WTC11 (cell line): ENCODE measurements at regions not wholly inside any gene's neighbourhood (a gene's known extent, or its start where the extent isn't known, plus 50 kb on each side); places are given as distances from the start of the nearest gene placed in this dataset.

Source experiments
- ATF1 ChIP-seq: sonication (generic); formaldehyde crosslinking; IDR thresholded peaks from 2 replicates; pipeline ENCODE4 v1.8.1; 2023; ENCODE audit warnings: mild to moderate bottlenecking, moderate library complexity, missing genetic modification reagents
- CBFB ChIP-seq: sonication (generic); formaldehyde crosslinking; IDR thresholded peaks from 2 replicates; pipeline ENCODE4 v1.8.1; 2022; ENCODE audit warnings: mild to moderate bottlenecking, low read depth, missing genetic modification reagents
- CREB1 ChIP-seq: sonication (generic); formaldehyde crosslinking; IDR thresholded peaks from 2 replicates; pipeline ENCODE4 v1.8.0; 2023; ENCODE audit warnings: mild to moderate bottlenecking, missing genetic modification reagents
- FOXJ3 ChIP-seq: sonication (generic); formaldehyde crosslinking; IDR thresholded peaks from 2 replicates; pipeline ENCODE4 v1.9.0; 2021; ENCODE audit warnings: missing genetic modification reagents, mild to moderate bottlenecking, borderline replicate concordance
- NR1H2 ChIP-seq: sonication (generic); formaldehyde crosslinking; IDR thresholded peaks from 2 replicates; pipeline ENCODE4 v1.9.0; 2021; ENCODE audit warnings: mild to moderate bottlenecking, moderate library complexity, missing genetic modification reagents
- TP53 ChIP-seq: sonication (generic); formaldehyde crosslinking; IDR thresholded peaks from 2 replicates; pipeline ENCODE4 v1.8.1; 2023; ENCODE audit warnings: mild to moderate bottlenecking, missing genetic modification reagents
- ZNF138 ChIP-seq: sonication (generic); formaldehyde crosslinking; conservative IDR thresholded peaks from 2 replicates; pipeline ENCODE4 v1.8.1; 2022; ENCODE audit warnings: mild to moderate bottlenecking, moderate library complexity, missing genetic modification reagents
- TF ChIP-seq, protein P1 (sequence below): sonication (generic); formaldehyde crosslinking; IDR thresholded peaks from 2 replicates; pipeline ENCODE4 v1.8.0; 2022; ENCODE audit warnings: mild to moderate bottlenecking, missing genetic modification reagents
- TF ChIP-seq, protein P2 (sequence below): fragments of 200-600 bp; IDR thresholded peaks from 2 replicates; pipeline ENCODE4 v1.8.0; 2022; ENCODE audit warnings: antibody characterized with exemption
- TF ChIP-seq, protein P3 (sequence below): fragments of 250-450 bp; sonication (Bioruptor Pico); IDR thresholded peaks from 2 replicates; pipeline ENCODE4 v2.1.2; 2022; ENCODE audit warnings: mild to moderate bottlenecking, moderate library complexity
- TF ChIP-seq, protein P4 (sequence below): sonication (generic); formaldehyde crosslinking; IDR thresholded peaks from 2 replicates; pipeline ENCODE4 v1.8.0; 2022; ENCODE audit warnings: mild to moderate bottlenecking, missing genetic modification reagents

- TF ChIP-seq, protein P1, sequence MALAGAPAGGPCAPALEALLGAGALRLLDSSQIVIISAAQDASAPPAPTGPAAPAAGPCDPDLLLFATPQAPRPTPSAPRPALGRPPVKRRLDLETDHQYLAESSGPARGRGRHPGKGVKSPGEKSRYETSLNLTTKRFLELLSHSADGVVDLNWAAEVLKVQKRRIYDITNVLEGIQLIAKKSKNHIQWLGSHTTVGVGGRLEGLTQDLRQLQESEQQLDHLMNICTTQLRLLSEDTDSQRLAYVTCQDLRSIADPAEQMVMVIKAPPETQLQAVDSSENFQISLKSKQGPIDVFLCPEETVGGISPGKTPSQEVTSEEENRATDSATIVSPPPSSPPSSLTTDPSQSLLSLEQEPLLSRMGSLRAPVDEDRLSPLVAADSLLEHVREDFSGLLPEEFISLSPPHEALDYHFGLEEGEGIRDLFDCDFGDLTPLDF (CRISPR knock-in tag) = no peak
- TF ChIP-seq, protein P2, sequence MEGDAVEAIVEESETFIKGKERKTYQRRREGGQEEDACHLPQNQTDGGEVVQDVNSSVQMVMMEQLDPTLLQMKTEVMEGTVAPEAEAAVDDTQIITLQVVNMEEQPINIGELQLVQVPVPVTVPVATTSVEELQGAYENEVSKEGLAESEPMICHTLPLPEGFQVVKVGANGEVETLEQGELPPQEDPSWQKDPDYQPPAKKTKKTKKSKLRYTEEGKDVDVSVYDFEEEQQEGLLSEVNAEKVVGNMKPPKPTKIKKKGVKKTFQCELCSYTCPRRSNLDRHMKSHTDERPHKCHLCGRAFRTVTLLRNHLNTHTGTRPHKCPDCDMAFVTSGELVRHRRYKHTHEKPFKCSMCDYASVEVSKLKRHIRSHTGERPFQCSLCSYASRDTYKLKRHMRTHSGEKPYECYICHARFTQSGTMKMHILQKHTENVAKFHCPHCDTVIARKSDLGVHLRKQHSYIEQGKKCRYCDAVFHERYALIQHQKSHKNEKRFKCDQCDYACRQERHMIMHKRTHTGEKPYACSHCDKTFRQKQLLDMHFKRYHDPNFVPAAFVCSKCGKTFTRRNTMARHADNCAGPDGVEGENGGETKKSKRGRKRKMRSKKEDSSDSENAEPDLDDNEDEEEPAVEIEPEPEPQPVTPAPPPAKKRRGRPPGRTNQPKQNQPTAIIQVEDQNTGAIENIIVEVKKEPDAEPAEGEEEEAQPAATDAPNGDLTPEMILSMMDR = no peak
- no peak for TF ChIP-seq ATF1 (CRISPR knock-in tag)
- no peak for TF ChIP-seq NR1H2
- TF ChIP-seq ZNF138 (CRISPR knock-in tag) = no peak
- no peak for TF ChIP-seq TP53 (CRISPR knock-in tag)
- TF ChIP-seq, protein P3, sequence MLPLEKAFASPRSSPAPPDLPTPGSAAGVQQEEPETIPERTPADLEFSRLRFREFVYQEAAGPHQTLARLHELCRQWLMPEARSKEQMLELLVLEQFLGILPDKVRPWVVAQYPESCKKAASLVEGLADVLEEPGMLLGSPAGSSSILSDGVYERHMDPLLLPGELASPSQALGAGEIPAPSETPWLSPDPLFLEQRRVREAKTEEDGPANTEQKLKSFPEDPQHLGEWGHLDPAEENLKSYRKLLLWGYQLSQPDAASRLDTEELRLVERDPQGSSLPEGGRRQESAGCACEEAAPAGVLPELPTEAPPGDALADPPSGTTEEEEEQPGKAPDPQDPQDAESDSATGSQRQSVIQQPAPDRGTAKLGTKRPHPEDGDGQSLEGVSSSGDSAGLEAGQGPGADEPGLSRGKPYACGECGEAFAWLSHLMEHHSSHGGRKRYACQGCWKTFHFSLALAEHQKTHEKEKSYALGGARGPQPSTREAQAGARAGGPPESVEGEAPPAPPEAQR (CRISPR knock-in tag) = no peak
- TF ChIP-seq, protein P4, sequence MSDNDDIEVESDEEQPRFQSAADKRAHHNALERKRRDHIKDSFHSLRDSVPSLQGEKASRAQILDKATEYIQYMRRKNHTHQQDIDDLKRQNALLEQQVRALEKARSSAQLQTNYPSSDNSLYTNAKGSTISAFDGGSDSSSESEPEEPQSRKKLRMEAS = no peak
- TF ChIP-seq CREB1 (CRISPR knock-in tag) = no peak
- TF ChIP-seq FOXJ3 = no peak
- no peak for TF ChIP-seq CBFB (CRISPR knock-in tag)
These were observed 50.8 kb upstream of the CTNNB1 start for GRCh38 chr3:41148478-41148877.
